Adrenal gland (tissue), 9 donors: ENCODE measurements at regions not wholly inside any gene's neighbourhood (a gene's known extent, or its start where the extent isn't known, plus 50 kb on each side); places are given as distances from the start of the nearest gene placed in this dataset.
A peak's percentile ranks its signal among the peaks of the same experiment; 100 is the strongest.

ENCODE experiments used
- DNase-seq, 7 donors: peaks; one replicate each; pipeline ENCODE4 v3.0.0-alpha.2; 2019 to 2020
- H3K27ac ChIP-seq, 5 donors: fragments of 200-600 bp; sonication (generic) in 4 of 5; 1 replicate in 3 of 5; 2 replicates in 2 of 5; pipeline versions ENCODE4 v1.5.1 to v1.8.0; 2016 to 2020; ENCODE audit warnings: mild to moderate bottlenecking in 1 of 5
- H3K27me3 ChIP-seq: fragments of 200-600 bp; 2 replicates; pipeline ENCODE4 v1.8.0; 2021
- H3K36me3 ChIP-seq, 2 donors: fragments of 200-600 bp; replicated peaks in 1 of 2; 1 replicate in 1 of 2; 2 replicates in 1 of 2; pipeline versions ENCODE4 v1.5.1 to v1.8.0; 2018 to 2022
- H3K4me1 ChIP-seq, 2 donors: fragments of 200-600 bp; replicated peaks in 1 of 2; 1 replicate in 1 of 2; 2 replicates in 1 of 2; pipeline versions ENCODE4 v1.5.1 to v1.8.0; 2018 to 2021
- H3K4me3 ChIP-seq, 4 donors: fragments of 200-600 bp; sonication (generic) in 3 of 4; one replicate each; pipeline ENCODE4 v1.5.1; 2016 to 2018
- H3K9me3 ChIP-seq, 3 donors: fragments of 200-600 bp; sonication (generic) in 1 of 3; replicated peaks in 1 of 3; 1 replicate in 2 of 3; 2 replicates in 1 of 3; pipeline versions ENCODE4 v1.5.1 to v1.8.0; 2016 to 2021
- POLR2A ChIP-seq, 2 donors: fragments of 450-650 bp; IDR thresholded peaks; one replicate each; pipeline ENCODE4 v1.6.1; 2017; ENCODE audit warnings: antibody characterized with exemption in 2 of 2, mild to moderate bottlenecking in 2 of 2, moderate library complexity in 1 of 2
- WGBS, 4 donors: extraction: QIAGEN DNeasy Blood & Tissue Kit in 2 of 4; methylation state at CpG; one replicate each; pipeline versions ENCODE4 v1.1.5 to v1.1.7; 2013 to 2017; 5-methylcytosine and 5-hydroxymethylcytosine counted together
- intact Hi-C, 2 donors: fragments of 100-400 bp; cut with DNase I; formaldehyde crosslinking; loops; one replicate each; pipeline versions ENCODE4 v1.14.1 to v1.15.0; 2022 to 2023
- TF ChIP-seq, protein P1 (sequence below), 6 experiments: fragments of 450-650 bp in 4 of 6; fragments of 200-600 bp in 2 of 6; sonication (generic) in 1 of 6; IDR thresholded peaks; 1 replicate in 5 of 6; 2 replicates in 1 of 6; pipeline versions ENCODE4 v1.5.1 to v1.8.0; 2016 to 2021; ENCODE audit warnings: antibody characterized with exemption in 6 of 6, mild to moderate bottlenecking in 2 of 6, moderate library complexity in 1 of 6
- donor health status: healthy with polysubstance abuse.
- donor health status: Bipolar disorder and iron deficiency.
- donor health status: DM: yes; HTN: yes; CAD: no.
- donor health status: DM: no; HTN: no; CAD: no.
- donor health status: DM: no; HTN: no; CAD: no.

DNA sequence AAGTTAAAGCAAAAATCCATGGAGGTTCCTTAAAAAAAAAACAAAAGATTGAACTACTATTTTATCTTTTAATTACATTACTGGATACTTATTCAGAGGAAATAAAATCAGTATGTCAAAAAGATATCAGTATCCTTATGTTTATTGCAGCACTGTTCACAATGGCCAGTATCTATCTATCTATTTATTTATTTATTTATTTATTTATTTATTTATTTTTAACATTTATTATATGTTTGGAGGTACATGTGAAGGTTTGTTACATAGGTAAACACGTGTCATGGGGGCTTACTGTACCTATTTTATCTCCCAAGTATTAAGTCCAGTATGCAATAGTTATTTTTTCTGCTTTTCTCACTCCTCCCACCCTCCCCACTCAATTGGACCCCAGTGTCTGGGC lies 881.1 kb upstream of the POU3F4 start:
- peaks cover 6% of the 10 kb centered on the region for H3K27me3 ChIP-seq
- H3K4me3 ChIP-seq = no peak overlapping the region
- H3K4me1 ChIP-seq = no peaks in the 10 kb centered on the region
- intact Hi-C loops = no loop called here
- WGBS, 4 donors = 20 to 46% (median 31%) methylated on average over 1 of the region's 1 CpG
- no peak for TF ChIP-seq POLR2A (IDR thresholded peaks at IDR 0.05)
- TF ChIP-seq, protein P1, sequence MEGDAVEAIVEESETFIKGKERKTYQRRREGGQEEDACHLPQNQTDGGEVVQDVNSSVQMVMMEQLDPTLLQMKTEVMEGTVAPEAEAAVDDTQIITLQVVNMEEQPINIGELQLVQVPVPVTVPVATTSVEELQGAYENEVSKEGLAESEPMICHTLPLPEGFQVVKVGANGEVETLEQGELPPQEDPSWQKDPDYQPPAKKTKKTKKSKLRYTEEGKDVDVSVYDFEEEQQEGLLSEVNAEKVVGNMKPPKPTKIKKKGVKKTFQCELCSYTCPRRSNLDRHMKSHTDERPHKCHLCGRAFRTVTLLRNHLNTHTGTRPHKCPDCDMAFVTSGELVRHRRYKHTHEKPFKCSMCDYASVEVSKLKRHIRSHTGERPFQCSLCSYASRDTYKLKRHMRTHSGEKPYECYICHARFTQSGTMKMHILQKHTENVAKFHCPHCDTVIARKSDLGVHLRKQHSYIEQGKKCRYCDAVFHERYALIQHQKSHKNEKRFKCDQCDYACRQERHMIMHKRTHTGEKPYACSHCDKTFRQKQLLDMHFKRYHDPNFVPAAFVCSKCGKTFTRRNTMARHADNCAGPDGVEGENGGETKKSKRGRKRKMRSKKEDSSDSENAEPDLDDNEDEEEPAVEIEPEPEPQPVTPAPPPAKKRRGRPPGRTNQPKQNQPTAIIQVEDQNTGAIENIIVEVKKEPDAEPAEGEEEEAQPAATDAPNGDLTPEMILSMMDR (IDR thresholded peaks at IDR 0.05) = no peak
- no peaks in the 10 kb centered on the region for H3K9me3 ChIP-seq
- no peaks in the 10 kb centered on the region for H3K36me3 ChIP-seq
- DNase-seq = no peak
- no peak overlapping the region for H3K27ac ChIP-seq

DNA sequence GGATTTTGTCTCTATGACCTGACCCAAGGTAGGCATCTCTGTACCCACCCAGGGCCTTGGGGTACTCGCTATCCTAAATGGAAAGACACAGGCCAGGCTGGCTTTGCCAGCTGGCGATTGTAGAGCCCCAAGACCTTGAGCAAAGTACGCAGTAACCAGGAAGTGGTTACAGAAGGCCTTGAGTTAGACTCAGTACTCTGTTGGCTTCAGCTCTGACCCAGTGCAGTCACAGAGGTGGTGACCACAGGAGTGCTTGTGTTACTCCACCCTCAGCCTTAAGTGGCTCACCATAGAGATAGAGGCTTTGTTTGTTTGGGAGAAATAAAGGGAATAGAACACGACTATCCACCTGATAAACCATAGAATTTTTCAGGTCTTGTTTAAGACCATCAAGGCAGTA lies 880.5 kb upstream of the POU3F4 start:
- WGBS, 4 donors = 51 to 58% (median 55%) methylated on average over 2 to 4 of the region's 4 CpGs
- TF ChIP-seq, protein P1 (IDR thresholded peaks at IDR 0.05) = no peak
- no peak for TF ChIP-seq POLR2A (IDR thresholded peaks at IDR 0.05)
- H3K36me3 ChIP-seq = no peaks in the 10 kb centered on the region
- no peak overlapping the region for H3K27ac ChIP-seq
- no peaks in the 10 kb centered on the region for H3K9me3 ChIP-seq
- H3K27me3 ChIP-seq = peaks cover 6% of the 10 kb centered on the region
- no peaks in the 10 kb centered on the region for H3K4me1 ChIP-seq
- H3K4me3 ChIP-seq = no peak overlapping the region
- intact Hi-C loops = no loop called here
- no peak for DNase-seq

GRCh38 chrX:82648062-82648461 lies 860.0 kb upstream of the POU3F4 start:
- 58 to 74% (median 73%) methylated on average over 2 of the region's 2 CpGs for WGBS, 4 donors
- Histone ChIP-seq H3K4me1 (no peaks in the 10 kb centered on the region), H3K27me3 (peaks cover 8% of the 10 kb centered on the region), H3K27ac (no peak overlapping the region), H3K4me3 (no peak overlapping the region), H3K36me3 (no peaks in the 10 kb centered on the region), H3K9me3 (no peaks in the 10 kb centered on the region)
- no peak for DNase-seq
- intact Hi-C loops = no loop called here
- TF ChIP-seq, protein P1 (IDR thresholded peaks at IDR 0.05) = peak in 1 of 6 experiments; percentile 16
- TF ChIP-seq POLR2A (IDR thresholded peaks at IDR 0.05) = no peak

DNA sequence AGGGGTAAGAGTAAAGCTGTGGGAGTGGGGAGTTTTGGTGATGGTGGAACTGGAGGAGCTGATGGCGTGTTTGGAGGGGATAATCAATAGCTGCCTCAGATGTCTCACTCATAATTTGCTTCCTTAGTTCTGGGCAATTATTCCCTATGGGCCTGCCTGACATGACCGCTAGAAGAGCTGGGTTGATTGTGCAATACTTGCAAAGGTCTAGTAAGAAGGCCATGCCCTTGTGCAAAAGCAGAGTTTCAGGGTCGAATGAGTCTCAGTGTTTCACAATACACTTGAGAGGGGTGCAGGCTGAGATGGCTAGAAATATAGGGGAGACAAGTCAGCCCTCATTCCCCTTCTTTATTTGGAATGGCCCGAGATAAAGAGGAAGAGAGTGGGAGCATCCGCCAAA lies 858.4 kb upstream of the POU3F4 start:
- TF ChIP-seq, protein P1 (IDR thresholded peaks at IDR 0.05) = no peak
- no peak for DNase-seq
- Histone ChIP-seq H3K27me3 (peaks cover 11% of the 10 kb centered on the region), H3K36me3 (no peaks in the 10 kb centered on the region), H3K27ac (no peak overlapping the region), H3K4me3 (no peak overlapping the region), H3K4me1 (no peaks in the 10 kb centered on the region), H3K9me3 (no peaks in the 10 kb centered on the region)
- WGBS, 4 donors = 62 to 84% (median 73%) methylated on average over 5 of the region's 5 CpGs
- intact Hi-C loops = no loop called here
